SK-MEL-5 (cell line): ENCODE measurements at regions not wholly inside any gene's neighbourhood (a gene's known extent, or its start where the extent isn't known, plus 50 kb on each side); places are given as distances from the start of the nearest gene placed in this dataset.

ENCODE experiments used
- DNase-seq: peaks from one replicate; pipeline ENCODE4 v3.0.0-alpha.2; 2016; ENCODE audit warnings: low read depth, low spot score
- in situ Hi-C: cut with HindIII; loops from 2 replicates; pipeline ENCODE4 v1.10.0; 2016; ENCODE audit warnings: low sequenced_read_pairs, high pct_unique_total_duplicates, low pct_unique_long_range_greater_than_20kb

GRCh38 chr5:174259696-174260420 is 214.4 kb downstream of the NSG2 start:
- DNase-seq, result no peak
- in situ Hi-C loops, result no loop called here

DNA sequence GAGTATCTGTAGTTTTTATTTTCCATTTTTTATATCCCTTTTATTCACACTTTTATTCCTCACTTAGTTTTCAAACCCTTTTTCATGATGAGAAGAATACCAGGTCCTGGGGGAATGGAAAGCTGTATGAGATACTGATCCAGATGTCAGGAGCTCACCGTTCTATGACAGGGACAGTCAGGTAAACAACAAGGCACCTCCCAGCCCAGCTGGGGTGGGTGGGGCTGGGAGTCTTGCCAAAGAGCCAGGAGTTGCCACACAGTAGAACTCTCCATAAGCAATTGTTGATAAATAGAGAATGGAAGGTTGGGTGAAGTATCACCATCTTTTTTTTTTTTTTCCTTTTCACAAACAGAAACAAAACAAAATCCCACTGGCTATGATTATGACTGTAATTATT is 225.8 kb downstream of the NSG2 start:
- DNase-seq, result no peak
- in situ Hi-C loops, result no loop called here

DNA sequence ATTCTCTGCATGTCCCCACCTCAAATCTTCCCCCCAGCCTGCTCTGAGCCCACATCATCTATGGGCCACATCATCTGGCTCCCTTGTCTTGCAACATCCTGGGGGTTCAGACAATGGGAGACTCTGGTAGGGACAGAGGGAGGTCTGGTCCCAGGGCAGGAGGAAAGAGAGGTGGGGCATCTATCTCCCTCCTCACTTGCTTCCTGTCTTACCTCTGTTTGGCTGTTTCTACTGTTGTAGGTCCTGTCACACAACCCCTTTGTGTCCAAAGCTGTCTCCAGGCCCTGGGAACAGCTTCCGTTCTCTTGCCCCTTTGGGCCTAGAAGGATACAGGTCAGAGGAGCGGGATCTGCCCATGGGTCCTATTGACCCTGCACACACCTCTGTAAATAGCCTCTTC is 227.2 kb downstream of the NSG2 start:
- DNase-seq, result no peak
- in situ Hi-C loops, result no loop called here

DNA sequence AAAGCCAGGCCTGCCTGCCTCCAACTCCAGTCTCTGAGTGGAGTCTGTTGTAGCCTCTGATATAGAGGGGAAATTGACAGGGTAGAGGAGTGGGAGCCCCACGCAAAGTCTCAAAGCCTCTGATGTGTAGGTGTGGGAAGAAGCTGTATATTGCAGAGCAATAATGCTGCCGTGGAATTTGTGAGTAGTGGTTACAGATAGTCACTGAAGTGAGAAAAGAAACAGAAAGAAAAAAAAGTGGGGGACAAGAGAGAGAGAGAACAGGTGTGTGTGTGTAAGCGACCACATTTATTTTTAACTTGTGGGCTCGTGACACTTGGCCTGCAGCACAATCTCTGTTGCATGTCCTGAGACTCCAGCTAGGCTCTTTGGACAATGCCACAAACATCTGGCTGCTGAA is 227.8 kb downstream of the NSG2 start:
- DNase-seq, result no peak
- in situ Hi-C loops, result no loop called here

DNA sequence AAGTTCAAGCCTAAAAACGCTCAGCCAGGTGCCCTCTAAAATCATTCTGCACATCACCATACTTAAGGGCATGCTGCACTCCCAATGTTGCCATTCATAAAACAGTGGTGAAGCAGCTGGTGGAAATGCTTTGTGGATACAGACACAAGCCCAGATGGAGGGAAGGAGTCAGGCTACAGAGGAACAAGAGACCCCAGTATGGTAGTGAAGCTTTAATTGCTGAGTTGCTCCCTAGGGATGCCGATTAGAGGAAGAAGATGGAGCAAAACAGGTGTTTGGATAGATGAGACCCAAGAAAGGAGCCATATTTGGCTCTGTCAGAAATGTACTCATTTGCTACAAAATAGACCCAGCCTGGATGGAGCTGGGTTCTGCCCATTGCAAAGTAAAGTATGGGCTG is 230.5 kb downstream of the NSG2 start:
- DNase-seq, result no peak
- in situ Hi-C loops, result loop anchor here (25.0 kb wide), 1 partner anchor 239 kb away; the partner anchor contains the start of gene NSG2

GRCh38 chr5:174281089-174281760 is 235.7 kb downstream of the NSG2 start:
- DNase-seq, result no peak
- in situ Hi-C loops, result loop anchor here (25.0 kb wide), 1 partner anchor 244 kb away; the partner anchor contains the start of gene NSG2

DNA sequence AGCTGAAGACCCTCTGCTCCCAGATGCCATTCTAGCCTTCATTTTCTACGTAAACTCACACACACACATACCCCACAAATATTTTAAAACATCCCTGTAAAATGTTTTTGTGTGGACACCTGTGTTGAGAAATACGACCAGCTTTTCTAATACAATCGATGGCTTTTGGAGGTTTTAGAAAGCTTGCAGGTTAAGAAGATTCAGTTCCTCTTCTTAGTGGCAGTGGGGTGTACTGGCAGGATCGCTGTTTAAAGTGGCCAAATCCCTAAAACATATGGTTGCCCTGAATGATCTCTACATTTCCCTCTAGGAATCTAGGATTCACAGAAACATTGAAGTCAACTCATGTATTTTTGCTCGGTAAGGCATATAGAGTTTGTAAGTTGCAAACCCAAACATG is 236.3 kb downstream of the NSG2 start:
- DNase-seq, result no peak
- in situ Hi-C loops, result loop anchor here (25.0 kb wide), 1 partner anchor 245 kb away; the partner anchor contains the start of gene NSG2

DNA sequence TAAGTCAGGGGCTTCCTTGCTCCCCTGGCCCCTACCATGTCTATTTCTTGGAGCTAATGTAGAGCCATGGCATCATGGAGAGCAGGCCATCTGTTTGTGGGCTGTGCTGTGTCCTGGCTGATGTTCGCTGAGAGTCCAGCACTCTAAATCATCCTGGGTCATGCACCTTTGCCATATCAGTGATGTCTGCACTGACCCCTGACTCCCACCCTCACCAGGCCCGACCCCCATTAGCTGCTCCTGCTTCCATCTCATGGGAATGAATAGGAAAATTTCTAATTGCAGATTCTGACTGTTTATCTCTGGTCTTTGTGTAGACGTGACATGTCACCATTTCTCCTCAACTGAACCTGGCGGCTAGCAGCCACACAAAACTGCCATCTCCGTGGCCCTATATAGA is 236.9 kb downstream of the NSG2 start:
- in situ Hi-C loops, result loop anchor here (25.0 kb wide), 1 partner anchor 245 kb away; the partner anchor contains the start of gene NSG2
- DNase-seq, result no peak

GRCh38 chr5:174283211-174284005 is 237.9 kb downstream of the NSG2 start:
- in situ Hi-C loops, result loop anchor here (25.0 kb wide), 1 partner anchor 246 kb away; the partner anchor contains the start of gene NSG2
- DNase-seq, result no peak

GRCh38 chr5:174284873-174285272 is 239.4 kb downstream of the NSG2 start:
- in situ Hi-C loops, result loop anchor here (25.0 kb wide), 1 partner anchor 248 kb away; the partner anchor contains the start of gene NSG2

DNA sequence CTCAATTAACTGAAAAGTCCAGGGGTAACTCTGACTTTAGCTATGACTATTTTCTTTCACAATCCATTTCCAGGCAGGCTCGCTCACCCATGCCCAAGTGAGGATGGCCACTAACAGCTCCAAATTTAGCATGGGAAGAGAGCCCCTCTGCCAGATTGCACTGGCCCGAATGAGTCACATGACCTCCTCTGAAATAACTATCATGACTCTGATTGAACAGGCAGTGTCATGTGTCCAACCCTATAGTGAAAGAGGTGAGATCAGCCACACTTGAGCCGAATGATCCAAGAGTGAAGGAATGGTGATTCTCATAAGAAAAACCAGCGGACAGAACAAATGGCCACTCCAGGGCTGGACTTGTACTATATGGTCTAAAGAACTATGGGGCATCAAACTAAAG is 242.3 kb downstream of the NSG2 start:
- in situ Hi-C loops, result loop anchor here (25.0 kb wide), 1 partner anchor 250 kb away; the partner anchor contains the start of gene NSG2

More at GRCh38 chr5:174284873-174285272, 239.4 kb downstream of the NSG2 start:
- no peak for DNase-seq

DNA sequence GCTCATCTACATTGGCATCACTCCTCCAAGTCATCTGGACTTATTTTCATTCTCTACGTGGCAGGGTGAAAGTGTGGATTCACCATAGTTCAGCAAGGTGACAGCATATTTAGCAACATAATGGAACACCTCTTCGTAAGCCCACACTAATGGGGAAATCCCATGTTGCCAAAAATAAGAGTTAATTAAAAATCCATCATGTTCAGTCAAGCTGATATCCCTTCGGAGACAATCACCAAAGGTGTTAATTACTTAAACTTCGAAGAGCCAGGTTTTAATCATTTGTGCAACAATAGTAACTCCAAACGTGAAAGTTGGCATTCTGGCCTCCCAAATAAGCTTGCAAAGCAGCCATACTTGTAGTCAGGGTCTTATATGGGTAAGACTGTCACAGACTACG is 242.9 kb downstream of the NSG2 start:
- in situ Hi-C loops, result loop anchor here (25.0 kb wide), 1 partner anchor 251 kb away; the partner anchor contains the start of gene NSG2
- no peak for DNase-seq

More for the DNA sequence above, 242.3 kb downstream of the NSG2 start:
- no peak for DNase-seq

DNA sequence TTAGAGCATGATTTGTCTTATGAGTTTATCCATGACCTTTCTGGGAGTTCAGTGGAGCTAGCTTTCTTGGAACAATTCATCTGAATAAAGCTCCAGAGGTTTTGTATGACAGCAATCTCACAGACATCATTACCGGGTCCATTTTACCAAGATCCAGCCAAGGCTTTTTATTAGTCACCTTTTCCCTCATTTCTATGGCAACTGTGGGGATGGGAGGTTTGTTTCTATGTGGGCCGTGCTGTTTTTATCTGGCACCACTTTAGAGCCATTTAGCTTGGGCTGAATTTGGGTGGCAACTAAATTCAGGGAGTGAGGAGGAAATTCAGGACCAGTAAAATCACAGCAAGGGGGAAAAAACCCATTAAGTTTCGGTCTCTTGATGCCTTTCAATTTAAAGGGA is 245.7 kb downstream of the NSG2 start:
- DNase-seq, result no peak

GRCh38 chr5:174292348-174292747 is 246.8 kb downstream of the NSG2 start:
- DNase-seq, result no peak

More for the DNA sequence above, 245.7 kb downstream of the NSG2 start:
- in situ Hi-C loops, result loop anchor here (25.0 kb wide), 1 partner anchor 254 kb away; the partner anchor contains the start of gene NSG2

DNA sequence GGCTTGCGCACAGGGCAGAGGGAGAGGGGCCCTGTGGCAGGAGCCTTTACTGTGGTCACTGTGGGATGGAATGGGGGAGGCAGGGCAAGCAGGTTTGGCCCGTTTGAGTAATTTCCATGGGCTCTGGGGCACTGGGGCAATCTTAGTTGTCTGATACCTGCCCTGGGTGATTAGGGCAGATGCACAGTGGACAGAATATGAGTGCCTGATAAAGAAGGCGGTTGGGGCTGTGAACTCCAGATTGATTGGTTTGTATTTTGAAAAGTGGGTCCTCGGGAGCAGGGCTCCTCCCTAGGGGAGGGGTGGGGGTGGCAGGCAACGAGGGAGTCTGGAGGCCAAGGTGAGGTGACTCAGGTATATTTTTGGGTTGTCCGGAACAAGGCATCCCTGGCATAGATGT is 247.5 kb downstream of the NSG2 start:
- in situ Hi-C loops, result loop anchor here (25.0 kb wide), 1 partner anchor 256 kb away; the partner anchor contains the start of gene NSG2
- no peak for DNase-seq

More at GRCh38 chr5:174292348-174292747, 246.8 kb downstream of the NSG2 start:
- in situ Hi-C loops, result loop anchor here (25.0 kb wide), 1 partner anchor 255 kb away; the partner anchor contains the start of gene NSG2

GRCh38 chr5:174293481-174293880 is 248.0 kb downstream of the NSG2 start:
- DNase-seq, result no peak
- in situ Hi-C loops, result loop anchor here (25.0 kb wide), 1 partner anchor 256 kb away; the partner anchor contains the start of gene NSG2

DNA sequence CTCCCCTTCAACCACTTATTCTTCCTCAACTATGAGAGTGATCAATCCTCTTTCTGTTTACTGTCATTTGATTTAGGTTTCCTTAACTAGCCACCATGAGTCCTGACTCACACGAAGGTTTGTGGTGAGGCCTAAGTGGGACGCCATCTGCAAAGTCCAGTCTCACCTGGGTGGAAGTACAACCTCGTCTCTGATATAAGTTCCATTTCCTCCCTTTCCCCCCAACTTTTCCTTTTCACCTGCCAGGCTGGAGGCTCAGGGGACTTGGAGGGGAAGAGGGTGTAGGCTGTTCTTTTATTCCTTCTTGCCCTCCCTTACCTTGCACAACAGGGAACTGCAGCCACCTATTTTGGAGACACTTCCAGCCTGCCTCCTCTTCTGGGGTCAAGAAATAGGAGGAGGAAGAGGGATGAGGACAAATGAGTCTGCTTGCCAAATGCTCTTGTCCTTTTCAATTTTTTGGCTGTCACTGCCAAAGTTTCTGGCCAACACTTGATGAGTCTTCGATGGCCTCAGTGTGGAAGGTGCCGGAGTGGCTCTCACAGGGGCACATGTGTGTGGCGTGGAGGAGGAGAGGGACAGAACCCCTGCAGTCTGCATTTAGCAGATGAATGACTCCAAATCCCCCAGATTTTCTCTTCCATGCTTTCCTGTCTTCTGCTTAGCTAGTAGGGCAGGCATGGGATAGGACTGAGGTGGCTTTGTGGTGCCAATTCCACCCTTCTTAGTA is 249.6 kb downstream of the NSG2 start:
- no peak for DNase-seq
- in situ Hi-C loops, result loop anchor here (25.0 kb wide), 1 partner anchor 258 kb away; the partner anchor contains the start of gene NSG2
